ENCODE measurements at regions not wholly inside any gene's neighbourhood (a gene's known extent, or its start where the extent isn't known, plus 50 kb on each side); places are given as distances from the start of the nearest gene placed in this dataset.

DNA sequence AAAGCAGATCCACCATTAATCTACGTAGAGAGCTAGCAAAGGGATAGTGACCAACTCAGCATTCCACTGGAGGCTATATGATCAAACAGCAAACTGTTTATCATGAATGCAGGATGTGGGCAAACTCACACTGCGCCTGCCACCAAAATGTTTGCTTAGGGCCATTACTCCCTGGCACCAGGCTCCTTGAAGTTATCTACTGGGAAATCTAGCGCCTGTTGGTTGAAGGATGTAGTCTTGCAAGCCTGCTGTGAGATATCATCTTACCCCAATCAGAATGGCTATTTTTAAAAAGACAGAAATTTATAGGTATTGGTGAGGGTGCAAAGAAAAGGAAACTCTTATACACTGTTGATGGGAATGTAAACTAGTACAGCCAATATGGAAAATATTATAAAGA, 332.5 kb upstream of the RPS23 start:
- TF ChIP-seq EZH2phosphoT487 (IDR thresholded peaks at IDR 0.05; ENCODE audit: low read length) = no peak
- TF ChIP-seq, protein P1, sequence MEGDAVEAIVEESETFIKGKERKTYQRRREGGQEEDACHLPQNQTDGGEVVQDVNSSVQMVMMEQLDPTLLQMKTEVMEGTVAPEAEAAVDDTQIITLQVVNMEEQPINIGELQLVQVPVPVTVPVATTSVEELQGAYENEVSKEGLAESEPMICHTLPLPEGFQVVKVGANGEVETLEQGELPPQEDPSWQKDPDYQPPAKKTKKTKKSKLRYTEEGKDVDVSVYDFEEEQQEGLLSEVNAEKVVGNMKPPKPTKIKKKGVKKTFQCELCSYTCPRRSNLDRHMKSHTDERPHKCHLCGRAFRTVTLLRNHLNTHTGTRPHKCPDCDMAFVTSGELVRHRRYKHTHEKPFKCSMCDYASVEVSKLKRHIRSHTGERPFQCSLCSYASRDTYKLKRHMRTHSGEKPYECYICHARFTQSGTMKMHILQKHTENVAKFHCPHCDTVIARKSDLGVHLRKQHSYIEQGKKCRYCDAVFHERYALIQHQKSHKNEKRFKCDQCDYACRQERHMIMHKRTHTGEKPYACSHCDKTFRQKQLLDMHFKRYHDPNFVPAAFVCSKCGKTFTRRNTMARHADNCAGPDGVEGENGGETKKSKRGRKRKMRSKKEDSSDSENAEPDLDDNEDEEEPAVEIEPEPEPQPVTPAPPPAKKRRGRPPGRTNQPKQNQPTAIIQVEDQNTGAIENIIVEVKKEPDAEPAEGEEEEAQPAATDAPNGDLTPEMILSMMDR (IDR thresholded peaks at IDR 0.05; ENCODE audit: low read length) = no peak
- TF ChIP-seq EZH2 (optimal IDR thresholded peaks at IDR 0.05; ENCODE audit: low read depth, low read length) = no peak

Measured in MM.1S (cell line).